SKM-1 treated with dmso at 0.1 percent for 144 hours (cell line): ENCODE measurements at regions not wholly inside any gene's neighbourhood (a gene's known extent, or its start where the extent isn't known, plus 50 kb on each side); places are given as distances from the start of the nearest gene placed in this dataset.
A peak's percentile ranks its signal among the peaks of the same experiment; 100 is the strongest.

Experiments
- DNase-seq: peaks from one replicate; lab custom pipeline; 2025; ENCODE audit not compliant: unreplicated experiment; lab: John Stamatoyannopoulos, UW

GRCh38 chrX:45783002-45783401 is 582.3 kb upstream of the DIPK2B start:
- no peak for DNase-seq

- no peak for DNase-seq
Observed at GRCh38 chrX:45781901-45782553, 581.4 kb upstream of the DIPK2B start.

- no peak for DNase-seq
Observed at GRCh38 chrX:45778616-45779015, 577.9 kb upstream of the DIPK2B start.

GRCh38 chrX:45777366-45777765 is 576.7 kb upstream of the DIPK2B start:
- DNase-seq: no peak

GRCh38 chrX:45775468-45775867 is 574.8 kb upstream of the DIPK2B start:
- DNase-seq: no peak

- no peak for DNase-seq
Observed at GRCh38 chrX:45774961-45775360, 574.3 kb upstream of the DIPK2B start.

- no peak for DNase-seq
Observed at GRCh38 chrX:45773572-45773971, 572.9 kb upstream of the DIPK2B start.

GRCh38 chrX:45771560-45772340 is 571.1 kb upstream of the DIPK2B start:
- no peak for DNase-seq

GRCh38 chrX:45771114-45771513 is 570.4 kb upstream of the DIPK2B start:
- DNase-seq: no peak

- DNase-seq: peak; percentile 78
Observed at GRCh38 chrX:45769761-45770582, 569.3 kb upstream of the DIPK2B start.

GRCh38 chrX:45768666-45769236 is 568.1 kb upstream of the DIPK2B start:
- DNase-seq: no peak

GRCh38 chrX:45766981-45767501 is 566.4 kb upstream of the DIPK2B start:
- DNase-seq: peak; percentile 42

- no peak for DNase-seq
Observed at GRCh38 chrX:45765767-45766166, 565.1 kb upstream of the DIPK2B start.

GRCh38 chrX:45765281-45765680 is 564.6 kb upstream of the DIPK2B start:
- no peak for DNase-seq

- DNase-seq: no peak
Observed at GRCh38 chrX:45762699-45763647, 562.3 kb upstream of the DIPK2B start.

GRCh38 chrX:45761920-45762319 is 561.2 kb upstream of the DIPK2B start:
- DNase-seq: no peak

- no peak for DNase-seq
Observed at GRCh38 chrX:45760187-45760742, 559.6 kb upstream of the DIPK2B start.

- no peak for DNase-seq
Observed at GRCh38 chrX:45758738-45759397, 558.2 kb upstream of the DIPK2B start.

- peak; percentile 58 for DNase-seq
Observed at GRCh38 chrX:45758319-45758718, 557.6 kb upstream of the DIPK2B start.
